ENCODE measurements at regions not wholly inside any gene's neighbourhood (a gene's known extent, or its start where the extent isn't known, plus 50 kb on each side); places are given as distances from the start of the nearest gene placed in this dataset.

DNA sequence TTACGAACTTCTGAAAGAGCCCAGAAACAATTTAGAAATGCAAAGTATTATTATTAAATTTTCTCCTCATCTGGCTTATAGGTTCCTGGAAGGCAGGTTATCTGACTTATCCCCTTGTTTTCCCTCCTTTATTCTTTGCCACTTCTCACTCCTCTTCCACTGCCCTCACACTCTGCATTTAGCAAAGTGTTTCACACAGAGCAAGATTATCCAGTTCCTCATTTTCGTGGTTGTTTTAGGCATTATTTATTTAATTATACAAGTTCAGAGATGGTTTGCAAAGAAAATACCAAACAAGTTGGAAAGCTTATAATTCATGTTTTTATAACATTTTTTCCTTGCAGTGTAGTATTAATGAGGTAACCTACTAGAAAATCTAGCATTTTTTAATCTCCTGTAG lies 544.9 kb downstream of the NSUN3 start:
- TF ChIP-seq, protein P1, sequence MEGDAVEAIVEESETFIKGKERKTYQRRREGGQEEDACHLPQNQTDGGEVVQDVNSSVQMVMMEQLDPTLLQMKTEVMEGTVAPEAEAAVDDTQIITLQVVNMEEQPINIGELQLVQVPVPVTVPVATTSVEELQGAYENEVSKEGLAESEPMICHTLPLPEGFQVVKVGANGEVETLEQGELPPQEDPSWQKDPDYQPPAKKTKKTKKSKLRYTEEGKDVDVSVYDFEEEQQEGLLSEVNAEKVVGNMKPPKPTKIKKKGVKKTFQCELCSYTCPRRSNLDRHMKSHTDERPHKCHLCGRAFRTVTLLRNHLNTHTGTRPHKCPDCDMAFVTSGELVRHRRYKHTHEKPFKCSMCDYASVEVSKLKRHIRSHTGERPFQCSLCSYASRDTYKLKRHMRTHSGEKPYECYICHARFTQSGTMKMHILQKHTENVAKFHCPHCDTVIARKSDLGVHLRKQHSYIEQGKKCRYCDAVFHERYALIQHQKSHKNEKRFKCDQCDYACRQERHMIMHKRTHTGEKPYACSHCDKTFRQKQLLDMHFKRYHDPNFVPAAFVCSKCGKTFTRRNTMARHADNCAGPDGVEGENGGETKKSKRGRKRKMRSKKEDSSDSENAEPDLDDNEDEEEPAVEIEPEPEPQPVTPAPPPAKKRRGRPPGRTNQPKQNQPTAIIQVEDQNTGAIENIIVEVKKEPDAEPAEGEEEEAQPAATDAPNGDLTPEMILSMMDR (IDR thresholded peaks at IDR 0.05; ENCODE audit: insufficient read depth, low read depth, low read length) = no peak
- POLR2A ChIA-PET = no interaction called here
- Histone ChIP-seq H3K27me3 (ENCODE audit: control insufficient read depth, insufficient read depth, low read length) (no peaks in the 10 kb centered on the region), H3K36me3 (ENCODE audit: control insufficient read depth, insufficient read depth, low read length) (no peaks in the 10 kb centered on the region), H3K4me3 (ENCODE audit: low read depth, low read length) (no peak overlapping the region)
- CTCF ChIA-PET = no interaction called here
- DNase-seq (ENCODE audit: low read depth) = no peak

DNA sequence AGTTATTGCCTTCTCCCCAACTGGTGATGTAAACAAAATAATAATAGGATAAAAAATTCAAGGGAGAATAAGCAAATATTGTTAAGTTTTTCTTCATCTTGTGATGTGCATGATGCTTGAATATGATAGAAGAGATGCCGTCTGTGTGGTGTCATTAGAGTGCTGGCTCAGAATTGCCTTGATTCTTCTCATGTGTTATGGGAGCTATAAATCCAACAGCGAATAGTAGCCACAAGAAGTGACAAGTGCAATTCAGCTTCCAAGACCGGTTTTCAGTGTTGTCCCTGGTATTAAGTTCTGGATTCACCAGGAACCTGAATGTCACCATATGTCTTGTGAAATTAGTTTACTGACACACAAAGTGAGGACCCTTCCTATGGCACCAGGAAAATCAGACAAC lies 547.0 kb downstream of the NSUN3 start:
- TF ChIP-seq, protein P1 (IDR thresholded peaks at IDR 0.05; ENCODE audit: insufficient read depth, low read depth, low read length) = no peak
- H3K36me3 ChIP-seq (ENCODE audit: control insufficient read depth, insufficient read depth, low read length) = no peaks in the 10 kb centered on the region
- POLR2A ChIA-PET = no interaction called here
- CTCF ChIA-PET = no interaction called here
- DNase-seq (ENCODE audit: low read depth) = no peak
- H3K4me3 ChIP-seq (ENCODE audit: low read depth, low read length) = no peak overlapping the region
- no peaks in the 10 kb centered on the region for H3K27me3 ChIP-seq (ENCODE audit: control insufficient read depth, insufficient read depth, low read length)

DNA sequence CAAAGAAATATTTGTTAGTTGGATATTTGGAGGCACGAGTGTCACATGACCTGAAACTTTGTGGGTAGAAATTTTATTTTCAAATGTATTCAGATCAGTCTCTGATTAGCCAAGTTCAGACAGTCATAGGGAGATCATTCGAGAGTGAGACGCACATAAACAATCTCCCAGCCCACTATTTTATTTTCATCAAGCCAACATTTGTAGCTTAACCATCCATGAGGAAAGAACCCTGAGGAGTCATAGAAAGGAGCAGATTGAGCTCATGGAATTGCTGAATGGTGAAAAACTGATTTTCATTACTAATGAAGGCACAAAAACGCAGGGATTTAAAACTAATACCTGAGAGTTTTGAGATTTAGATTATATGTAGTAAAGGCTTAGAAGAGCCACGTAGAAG lies 548.7 kb downstream of the NSUN3 start:
- H3K36me3 ChIP-seq (ENCODE audit: control insufficient read depth, insufficient read depth, low read length) = no peaks in the 10 kb centered on the region
- ChIA-PET POLR2A (no interaction called here), CTCF (interaction anchor here (0.5 kb wide), 1 partner anchor 20 kb away, joined by 3 read pairs; no protein-coding TSS in a partner anchor)
- no peaks in the 10 kb centered on the region for H3K27me3 ChIP-seq (ENCODE audit: control insufficient read depth, insufficient read depth, low read length)
- DNase-seq (ENCODE audit: low read depth) = no peak
- TF ChIP-seq, protein P1 (IDR thresholded peaks at IDR 0.05; ENCODE audit: insufficient read depth, low read depth, low read length) = no peak
- no peak overlapping the region for H3K4me3 ChIP-seq (ENCODE audit: low read depth, low read length)

DNA sequence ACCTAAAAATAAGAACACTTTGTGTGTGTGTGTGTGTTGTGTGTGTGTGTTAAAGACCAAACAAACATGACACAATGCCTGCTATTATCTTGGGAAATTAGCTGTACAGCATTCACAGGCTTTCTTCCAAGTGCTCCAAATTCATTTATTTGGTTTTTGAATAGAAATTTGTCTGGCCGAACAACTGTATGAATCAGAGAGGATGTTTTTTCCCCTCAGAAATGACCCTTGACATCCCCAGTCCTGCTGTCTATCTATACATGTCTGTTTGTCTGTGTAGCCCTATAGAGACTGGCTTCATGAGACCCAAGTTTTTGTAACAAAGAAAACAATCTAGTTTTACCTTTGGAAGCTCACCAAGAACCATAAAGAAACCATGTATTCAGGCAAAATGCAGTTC lies 549.8 kb downstream of the NSUN3 start:
- TF ChIP-seq, protein P1 (IDR thresholded peaks at IDR 0.05; ENCODE audit: insufficient read depth, low read depth, low read length) = no peak
- no peak for DNase-seq (ENCODE audit: low read depth)
- H3K36me3 ChIP-seq (ENCODE audit: control insufficient read depth, insufficient read depth, low read length) = no peaks in the 10 kb centered on the region
- no peaks in the 10 kb centered on the region for H3K27me3 ChIP-seq (ENCODE audit: control insufficient read depth, insufficient read depth, low read length)
- H3K4me3 ChIP-seq (ENCODE audit: low read depth, low read length) = no peak overlapping the region
- CTCF ChIA-PET = no interaction called here
- POLR2A ChIA-PET = no interaction called here

DNA sequence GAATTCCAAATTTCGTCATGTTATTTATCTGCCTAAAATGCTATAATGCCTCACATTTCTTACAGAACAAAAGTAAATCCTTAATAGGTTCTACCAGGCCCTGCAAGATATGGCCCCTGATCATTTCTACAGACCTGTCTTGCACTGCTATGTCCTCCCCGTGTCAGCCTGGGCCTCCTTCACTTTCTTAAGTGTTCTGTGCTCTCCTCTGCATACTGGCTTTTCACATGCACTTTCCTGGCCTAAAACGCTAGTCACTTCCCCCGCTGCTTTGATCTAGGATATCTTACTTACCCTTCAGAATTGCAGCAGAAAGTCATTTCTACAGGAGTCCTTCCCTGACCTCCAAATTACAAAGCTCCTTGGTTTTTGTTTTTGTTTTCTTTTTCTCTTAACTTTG lies 551.3 kb downstream of the NSUN3 start:
- no peaks in the 10 kb centered on the region for H3K27me3 ChIP-seq (ENCODE audit: control insufficient read depth, insufficient read depth, low read length)
- no peak for DNase-seq (ENCODE audit: low read depth)
- H3K4me3 ChIP-seq (ENCODE audit: low read depth, low read length) = no peak overlapping the region
- ChIA-PET CTCF (interaction anchor here (0.9 kb wide), 1 partner anchor 297 kb away, joined by 4 read pairs; no protein-coding TSS in a partner anchor), POLR2A (no interaction called here)
- H3K36me3 ChIP-seq (ENCODE audit: control insufficient read depth, insufficient read depth, low read length) = no peaks in the 10 kb centered on the region
- TF ChIP-seq, protein P1 (IDR thresholded peaks at IDR 0.05; ENCODE audit: insufficient read depth, low read depth, low read length) = no peak

All from BJ (cell line).